C4-2B (cell line): ENCODE measurements at regions not wholly inside any gene's neighbourhood (a gene's known extent, or its start where the extent isn't known, plus 50 kb on each side); places are given as distances from the start of the nearest gene placed in this dataset.

Experiments
- CTCF ChIP-seq: fragments of 450-650 bp; conservative IDR thresholded peaks from 2 replicates; pipeline ENCODE4 v1.5.1; 2017; ENCODE audit warnings: mild to moderate bottlenecking
- ZFX ChIP-seq: fragments of 450-650 bp; IDR thresholded peaks from 2 replicates; pipeline ENCODE4 v1.6.1; 2017

- no peak for TF ChIP-seq CTCF
- no peak for TF ChIP-seq ZFX
Observed at GRCh38 chr18:1954583-1955312, 616.6 kb downstream of the METTL4 start.
